ENCODE measurements at regions not wholly inside any gene's neighbourhood (a gene's known extent, or its start where the extent isn't known, plus 50 kb on each side); places are given as distances from the start of the nearest gene placed in this dataset.

GRCh38 chr9:109704546-109704945, 75.5 kb upstream of the PALM2AKAP2 start:
- intact Hi-C loops (cut with DNase I) = no loop called here
- WGBS, 4 donors = 75 to 88% (median 82%) methylated on average over 2 of the region's 2 CpGs
- no peaks in the 10 kb centered on the region for H3K36me3 ChIP-seq (replicated peaks in 1 of 2)

GRCh38 chr9:109705515-109705914, 74.5 kb upstream of the PALM2AKAP2 start:
- TF ChIP-seq POLR2A (IDR thresholded peaks at IDR 0.05) (no peak), CTCF (IDR thresholded peaks at IDR 0.05) (peak in 1 of 6 experiments; percentile 14)
- Histone ChIP-seq H3K27me3 (no peaks in the 10 kb centered on the region), H3K9me3 (replicated peaks in 1 of 3) (no peaks in the 10 kb centered on the region), H3K4me3 (no peak overlapping the region), H3K36me3 (replicated peaks in 1 of 2) (no peaks in the 10 kb centered on the region), H3K4me1 (replicated peaks in 1 of 2) (no peaks in the 10 kb centered on the region), H3K27ac (no peak overlapping the region)
- no peak for DNase-seq
- intact Hi-C loops (cut with DNase I) = no loop called here

More at GRCh38 chr9:109704546-109704945, 75.5 kb upstream of the PALM2AKAP2 start:
- no peaks in the 10 kb centered on the region for H3K4me1 ChIP-seq (replicated peaks in 1 of 2)
- no peaks in the 10 kb centered on the region for H3K9me3 ChIP-seq (replicated peaks in 1 of 3)
- TF ChIP-seq POLR2A (IDR thresholded peaks at IDR 0.05) (no peak), CTCF (IDR thresholded peaks at IDR 0.05) (no peak)
- no peak overlapping the region for H3K27ac ChIP-seq
- no peaks in the 10 kb centered on the region for H3K27me3 ChIP-seq
- H3K4me3 ChIP-seq = no peak overlapping the region
- no peak for DNase-seq

- DNase-seq = no peak
- Histone ChIP-seq H3K4me3 (no peak overlapping the region), H3K27me3 (no peaks in the 10 kb centered on the region), H3K9me3 (replicated peaks in 1 of 3) (no peaks in the 10 kb centered on the region), H3K4me1 (replicated peaks in 1 of 2) (no peaks in the 10 kb centered on the region), H3K36me3 (replicated peaks in 1 of 2) (no peaks in the 10 kb centered on the region), H3K27ac (no peak overlapping the region)
- TF ChIP-seq POLR2A (IDR thresholded peaks at IDR 0.05) (no peak), CTCF (IDR thresholded peaks at IDR 0.05) (no peak)
- intact Hi-C loops (cut with DNase I) = no loop called here
- 69 to 93% (median 87%) methylated on average over 3 of the region's 3 CpGs for WGBS, 4 donors
Measured at GRCh38 chr9:109707355-109707754, 72.6 kb upstream of the PALM2AKAP2 start.

GRCh38 chr9:109708451-109708945, 71.5 kb upstream of the PALM2AKAP2 start:
- Histone ChIP-seq H3K4me3 (no peak overlapping the region), H3K4me1 (replicated peaks in 1 of 2) (no peaks in the 10 kb centered on the region), H3K27ac (no peak overlapping the region), H3K36me3 (replicated peaks in 1 of 2) (no peaks in the 10 kb centered on the region), H3K9me3 (replicated peaks in 1 of 3) (no peaks in the 10 kb centered on the region), H3K27me3 (no peaks in the 10 kb centered on the region)
- WGBS, 4 donors = 56 to 64% (median 60%) methylated on average over 4 of the region's 4 CpGs
- intact Hi-C loops (cut with DNase I) = no loop called here
- no peak for DNase-seq
- TF ChIP-seq CTCF (IDR thresholded peaks at IDR 0.05) (no peak), POLR2A (IDR thresholded peaks at IDR 0.05) (no peak)
